HL-60 (cell line): ENCODE measurements at regions not wholly inside any gene's neighbourhood (a gene's known extent, or its start where the extent isn't known, plus 50 kb on each side); places are given as distances from the start of the nearest gene placed in this dataset.

Experiments used
- DNase-seq, 2 experiments: peaks; one replicate each; pipeline ENCODE4 v3.0.0-alpha.2; 2010 to 2020; ENCODE audit warnings: low read depth in 1 of 2, low spot score in 1 of 2
- H3K27ac ChIP-seq: fragments of 250-450 bp; sonication (Bioruptor Pico); replicated peaks from 2 replicates; pipeline ENCODE4 v1.5.1; 2020; ENCODE audit warnings: mild to moderate bottlenecking, moderate library complexity
- H3K27me3 ChIP-seq: fragments of 250-450 bp; sonication (Bioruptor Pico); 2 replicates; pipeline ENCODE4 v1.5.1; 2021; ENCODE audit warnings: mild to moderate bottlenecking, moderate library complexity; ENCODE audit not compliant: insufficient read depth, poor library complexity, severe bottlenecking
- H3K4me3 ChIP-seq: replicated peaks from 2 replicates; pipeline ENCODE4 v1.5.1; 2011; ENCODE audit warnings: mild to moderate bottlenecking, control low read depth, low read length; ENCODE audit not compliant: insufficient read depth
- CTCF ChIP-seq: IDR thresholded peaks from one replicate; pipeline ENCODE4 v1.5.1; 2011; ENCODE audit warnings: low read length, control low read depth, inconsistent platforms; ENCODE audit not compliant: insufficient read depth
- GABPA ChIP-seq: IDR thresholded peaks from 2 replicates; pipeline ENCODE4 v1.6.1; 2012; ENCODE audit warnings: low read depth
- POLR2AphosphoS5 ChIP-seq: IDR thresholded peaks from 2 replicates; pipeline ENCODE4 v1.6.1; 2012; ENCODE audit warnings: low read depth
- REST ChIP-seq: IDR thresholded peaks from 2 replicates; pipeline ENCODE4 v1.6.1; 2012; ENCODE audit warnings: low read depth; ENCODE audit not compliant: insufficient replicate concordance
- SPI1 ChIP-seq: IDR thresholded peaks from 2 replicates; pipeline ENCODE4 v1.6.1; 2012; ENCODE audit warnings: low read depth, mild to moderate bottlenecking, borderline replicate concordance

GRCh38 chr4:79516114-79516513, 108.1 kb upstream of the GK2 start:
- no peak for TF ChIP-seq CTCF
- no peak overlapping the region for H3K4me3 ChIP-seq
- no peaks in the 10 kb centered on the region for H3K27me3 ChIP-seq
- DNase-seq = no peak
- H3K27ac ChIP-seq = no peak overlapping the region

- no peak for TF ChIP-seq SPI1
- no peak for TF ChIP-seq REST
- TF ChIP-seq GABPA = no peak
- no peak for DNase-seq
- H3K27ac ChIP-seq = no peak overlapping the region
Observed at GRCh38 chr4:79514621-79515329, 106.7 kb upstream of the GK2 start.

GRCh38 chr4:79513576-79513975, 105.5 kb upstream of the GK2 start:
- TF ChIP-seq POLR2AphosphoS5 = no peak
- TF ChIP-seq GABPA = no peak
- TF ChIP-seq CTCF = no peak
- TF ChIP-seq SPI1 = no peak
- no peak for DNase-seq
- H3K27me3 ChIP-seq = no peaks in the 10 kb centered on the region
- no peak overlapping the region for H3K4me3 ChIP-seq
- no peak overlapping the region for H3K27ac ChIP-seq

More at GRCh38 chr4:79514621-79515329, 106.7 kb upstream of the GK2 start:
- no peak overlapping the region for H3K4me3 ChIP-seq
- no peaks in the 10 kb centered on the region for H3K27me3 ChIP-seq

- H3K27ac ChIP-seq = no peak overlapping the region
- TF ChIP-seq CTCF (no peak), SPI1 (no peak), REST (no peak)
- no peaks in the 10 kb centered on the region for H3K27me3 ChIP-seq
- DNase-seq = no peak
- no peak overlapping the region for H3K4me3 ChIP-seq
Observed at GRCh38 chr4:79512363-79512762, 104.3 kb upstream of the GK2 start.
